HG03442 (cell line): ENCODE measurements at regions not wholly inside any gene's neighbourhood (a gene's known extent, or its start where the extent isn't known, plus 50 kb on each side); places are given as distances from the start of the nearest gene placed in this dataset.

ENCODE experiments used
- ATAC-seq: cut with Tn5 transposase; IDR thresholded peaks from one replicate; pipeline ENCODE4 v1.9.1; 2021; ENCODE audit warnings: mild to moderate bottlenecking, moderate library complexity; ENCODE audit not compliant: unreplicated experiment

DNA sequence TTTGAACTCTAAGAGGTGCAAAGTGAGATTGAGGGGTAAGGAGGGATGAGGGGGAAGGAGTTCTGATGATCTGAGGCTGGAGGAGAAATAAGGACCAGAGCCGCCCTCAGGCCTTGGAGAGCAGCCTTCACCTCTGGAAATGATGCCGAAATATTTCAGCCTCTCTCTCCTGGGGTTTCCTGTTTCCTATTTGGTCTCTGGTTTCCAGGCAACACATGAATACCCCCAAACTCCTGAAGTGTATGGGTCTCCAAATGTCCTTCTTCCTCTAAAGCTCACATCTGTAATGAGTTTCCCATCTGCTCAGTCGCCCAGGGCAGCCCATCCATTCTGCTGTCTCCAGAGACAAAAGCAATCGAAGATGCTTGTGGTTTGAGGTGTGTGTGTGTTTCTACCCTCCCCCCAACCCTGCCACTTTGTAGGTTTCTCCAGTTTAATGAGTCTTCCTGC, 52.0 kb upstream of the FAM20B start:
- peak; percentile 48 for ATAC-seq
